Left lung (tissue), 4 donors: ENCODE measurements at regions not wholly inside any gene's neighbourhood (a gene's known extent, or its start where the extent isn't known, plus 50 kb on each side); places are given as distances from the start of the nearest gene placed in this dataset.
"Not testable (repeated sequence)": the region's sequence is repeated elsewhere in the genome, so short reads cannot be mapped to it uniquely, and the experiment has no call there.

Experiments
- ATAC-seq: fragments of 200-7000 bp; cut with Tn5 transposase; one replicate; pipeline ENCODE4 v1.9.1; 2020; ENCODE audit warnings: moderate library complexity
- DNase-seq, 4 donors: peaks; one replicate each; pipeline ENCODE4 v3.0.0-alpha.2; 2013 to 2020
- H3K27ac ChIP-seq, 2 donors: fragments of 200-600 bp; sonication (generic) in 1 of 2; one replicate each; pipeline versions ENCODE4 v1.5.0 to v1.8.0; 2020 to 2021
- H3K27me3 ChIP-seq, 2 donors: fragments of 200-600 bp; sonication (generic) in 1 of 2; one replicate each; pipeline versions ENCODE4 v1.5.0 to v1.8.0; 2020 to 2021
- H3K36me3 ChIP-seq, 2 donors: fragments of 200-600 bp; sonication (generic) in 1 of 2; one replicate each; pipeline versions ENCODE4 v1.5.0 to v1.8.0; 2020 to 2021
- H3K4me1 ChIP-seq, 2 donors: fragments of 200-600 bp; one replicate each; pipeline ENCODE4 v1.8.0; 2021
- H3K4me3 ChIP-seq, 2 donors: fragments of 200-600 bp; sonication (generic) in 1 of 2; one replicate each; pipeline versions ENCODE4 v1.5.0 to v1.8.0; 2020 to 2021; ENCODE audit warnings: mild to moderate bottlenecking in 1 of 2
- H3K9me3 ChIP-seq, 2 donors: fragments of 200-600 bp; sonication (generic) in 1 of 2; one replicate each; pipeline versions ENCODE4 v1.5.0 to v1.8.0; 2020 to 2021
- intact Hi-C, 2 donors: fragments of 100-400 bp; cut with DNase I; formaldehyde crosslinking; loops; one replicate each; pipeline versions ENCODE4 v1.11.2 to v1.14.2; 2022
- TF ChIP-seq, protein P1 (sequence below), 2 donors: fragments of 200-600 bp; sonication (generic) in 1 of 2; IDR thresholded peaks; one replicate each; pipeline versions ENCODE4 v1.5.0 to v1.8.0; 2021; ENCODE audit warnings: antibody characterized with exemption in 2 of 2
- donor health status: DM: no; HTN: yes; CAD: no.
- donor health status: DM: no; HTN: no; CAD: no.

DNA sequence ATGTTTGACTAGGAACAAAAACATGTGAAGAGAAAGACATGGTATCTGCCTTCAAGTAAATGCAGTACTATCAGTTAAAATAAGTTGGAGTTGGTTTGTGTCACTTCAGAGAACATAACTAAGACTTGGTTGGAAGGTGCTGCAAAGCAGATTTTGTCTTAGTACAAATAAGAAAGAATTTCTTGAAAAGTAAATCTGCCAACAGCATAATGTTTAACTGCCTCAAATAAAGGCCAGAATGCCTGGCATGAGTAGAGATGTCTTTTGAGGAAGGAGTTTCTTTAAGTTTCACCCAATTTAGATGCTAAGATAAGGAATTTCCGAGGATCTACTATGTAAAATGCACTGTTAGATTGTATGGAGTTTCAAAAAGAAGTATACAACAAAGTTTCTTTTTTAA, 409.7 kb downstream of the PIK3C3 start:
- H3K27ac ChIP-seq = no peak overlapping the region
- no peaks in the 10 kb centered on the region for H3K27me3 ChIP-seq
- H3K4me3 ChIP-seq = no peak overlapping the region
- no peaks in the 10 kb centered on the region for H3K9me3 ChIP-seq
- DNase-seq (no peak), ATAC-seq (no peak)
- H3K36me3 ChIP-seq = no peaks in the 10 kb centered on the region
- TF ChIP-seq, protein P1, sequence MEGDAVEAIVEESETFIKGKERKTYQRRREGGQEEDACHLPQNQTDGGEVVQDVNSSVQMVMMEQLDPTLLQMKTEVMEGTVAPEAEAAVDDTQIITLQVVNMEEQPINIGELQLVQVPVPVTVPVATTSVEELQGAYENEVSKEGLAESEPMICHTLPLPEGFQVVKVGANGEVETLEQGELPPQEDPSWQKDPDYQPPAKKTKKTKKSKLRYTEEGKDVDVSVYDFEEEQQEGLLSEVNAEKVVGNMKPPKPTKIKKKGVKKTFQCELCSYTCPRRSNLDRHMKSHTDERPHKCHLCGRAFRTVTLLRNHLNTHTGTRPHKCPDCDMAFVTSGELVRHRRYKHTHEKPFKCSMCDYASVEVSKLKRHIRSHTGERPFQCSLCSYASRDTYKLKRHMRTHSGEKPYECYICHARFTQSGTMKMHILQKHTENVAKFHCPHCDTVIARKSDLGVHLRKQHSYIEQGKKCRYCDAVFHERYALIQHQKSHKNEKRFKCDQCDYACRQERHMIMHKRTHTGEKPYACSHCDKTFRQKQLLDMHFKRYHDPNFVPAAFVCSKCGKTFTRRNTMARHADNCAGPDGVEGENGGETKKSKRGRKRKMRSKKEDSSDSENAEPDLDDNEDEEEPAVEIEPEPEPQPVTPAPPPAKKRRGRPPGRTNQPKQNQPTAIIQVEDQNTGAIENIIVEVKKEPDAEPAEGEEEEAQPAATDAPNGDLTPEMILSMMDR (IDR thresholded peaks at IDR 0.05) = no peak
- H3K4me1 ChIP-seq = no peaks in the 10 kb centered on the region
- intact Hi-C loops = no loop called here

DNA sequence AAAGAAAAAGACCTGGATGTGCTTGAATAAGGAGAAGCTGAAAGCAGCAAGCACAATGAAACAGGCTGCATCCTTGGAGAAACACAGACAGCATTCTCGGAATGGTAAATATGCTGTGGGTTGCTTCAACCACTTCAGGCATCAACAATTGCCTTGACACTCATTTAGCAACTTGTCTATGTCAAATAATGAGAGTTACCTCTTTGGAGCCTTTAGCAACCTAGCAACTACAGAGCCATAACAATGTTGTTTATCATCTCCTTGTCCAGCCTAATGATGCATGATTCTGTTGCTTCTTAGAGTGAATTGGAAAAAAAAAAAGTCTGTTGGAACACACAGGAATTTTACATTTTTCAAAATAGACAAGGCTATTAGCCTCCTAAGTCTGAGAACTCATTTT, 410.6 kb downstream of the PIK3C3 start:
- ATAC-seq = no peak
- Histone ChIP-seq H3K27ac (no peak overlapping the region), H3K4me3 (no peak overlapping the region), H3K9me3 (no peaks in the 10 kb centered on the region), H3K4me1 (no peaks in the 10 kb centered on the region), H3K27me3 (no peaks in the 10 kb centered on the region), H3K36me3 (no peaks in the 10 kb centered on the region)
- intact Hi-C loops = no loop called here
- DNase-seq = no peak
- TF ChIP-seq, protein P1 (IDR thresholded peaks at IDR 0.05) = no peak

DNA sequence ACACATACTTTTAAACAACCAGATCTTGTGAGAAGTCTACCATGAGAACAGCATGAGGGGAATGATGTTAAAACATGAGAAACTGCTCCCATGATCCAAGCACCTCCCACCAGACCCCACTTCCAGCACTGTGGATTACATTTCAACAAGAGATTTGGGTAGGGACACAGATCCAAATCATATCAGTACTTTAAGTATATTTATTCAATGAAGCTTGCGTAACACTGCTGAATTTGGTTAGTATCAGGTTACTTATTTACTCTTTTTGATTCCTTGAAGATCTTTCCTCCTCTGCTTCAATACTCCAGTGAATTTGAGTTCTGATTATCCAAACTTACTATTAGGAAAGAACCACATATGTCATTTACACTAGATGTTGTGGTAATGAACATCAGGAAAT, 418.6 kb downstream of the PIK3C3 start:
- no peaks in the 10 kb centered on the region for H3K36me3 ChIP-seq
- ATAC-seq (no peak), DNase-seq (no peak)
- H3K4me3 ChIP-seq = no peak overlapping the region
- H3K27me3 ChIP-seq = no peaks in the 10 kb centered on the region
- H3K9me3 ChIP-seq = no peaks in the 10 kb centered on the region
- H3K4me1 ChIP-seq = no peaks in the 10 kb centered on the region
- H3K27ac ChIP-seq = no peak overlapping the region
- TF ChIP-seq, protein P1 (IDR thresholded peaks at IDR 0.05) = no peak
- intact Hi-C loops = no loop called here

DNA sequence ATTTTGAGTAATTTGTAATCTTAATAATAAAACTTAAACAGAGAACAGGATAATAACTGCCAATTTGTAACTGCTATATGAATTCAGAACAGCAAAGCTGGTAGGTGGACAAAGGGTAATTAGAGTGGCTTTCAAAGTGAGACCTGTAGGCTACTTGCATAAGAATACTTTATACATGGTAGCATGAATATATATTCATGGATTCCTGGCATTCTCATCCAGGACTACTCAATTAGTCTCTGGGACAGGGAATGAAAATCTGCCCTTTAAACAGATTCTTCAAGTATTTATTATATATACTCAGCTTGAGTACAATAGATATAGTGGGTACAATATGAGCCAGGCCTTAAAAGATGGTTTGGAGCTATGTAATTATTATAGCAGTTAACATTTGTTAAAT, 419.9 kb downstream of the PIK3C3 start:
- no peaks in the 10 kb centered on the region for H3K4me1 ChIP-seq
- H3K4me3 ChIP-seq = no peak overlapping the region
- H3K36me3 ChIP-seq = no peaks in the 10 kb centered on the region
- ATAC-seq = no peak
- TF ChIP-seq, protein P1 (IDR thresholded peaks at IDR 0.05) = no peak
- no peaks in the 10 kb centered on the region for H3K27me3 ChIP-seq
- intact Hi-C loops = no loop called here
- no peak overlapping the region for H3K27ac ChIP-seq
- H3K9me3 ChIP-seq = no peaks in the 10 kb centered on the region
- no peak for DNase-seq

DNA sequence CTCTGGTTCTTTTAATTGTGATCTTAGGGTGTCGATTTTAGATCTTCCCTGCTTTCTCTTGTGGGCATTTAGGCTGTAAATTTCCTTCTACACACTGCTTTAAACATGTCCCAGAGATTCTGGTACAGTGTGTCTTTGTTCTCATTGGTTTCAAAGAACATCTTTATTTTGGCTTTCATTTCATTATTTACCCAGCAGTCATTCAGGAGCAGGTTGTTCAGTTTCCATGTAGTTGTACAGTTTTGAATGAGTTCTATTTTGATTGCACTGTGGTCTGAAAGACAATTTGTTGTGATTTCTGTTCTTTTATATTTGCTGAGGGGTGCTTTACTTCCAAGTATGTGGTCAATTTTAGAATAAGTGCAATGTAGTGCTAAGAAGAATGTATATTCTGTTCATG, 423.8 kb downstream of the PIK3C3 start:
- H3K27me3 ChIP-seq, intact Hi-C loops, H3K9me3 ChIP-seq, DNase-seq, H3K4me1 ChIP-seq, ATAC-seq, H3K27ac ChIP-seq, H3K4me3 ChIP-seq, H3K36me3 ChIP-seq: not testable (repeated sequence)

DNA sequence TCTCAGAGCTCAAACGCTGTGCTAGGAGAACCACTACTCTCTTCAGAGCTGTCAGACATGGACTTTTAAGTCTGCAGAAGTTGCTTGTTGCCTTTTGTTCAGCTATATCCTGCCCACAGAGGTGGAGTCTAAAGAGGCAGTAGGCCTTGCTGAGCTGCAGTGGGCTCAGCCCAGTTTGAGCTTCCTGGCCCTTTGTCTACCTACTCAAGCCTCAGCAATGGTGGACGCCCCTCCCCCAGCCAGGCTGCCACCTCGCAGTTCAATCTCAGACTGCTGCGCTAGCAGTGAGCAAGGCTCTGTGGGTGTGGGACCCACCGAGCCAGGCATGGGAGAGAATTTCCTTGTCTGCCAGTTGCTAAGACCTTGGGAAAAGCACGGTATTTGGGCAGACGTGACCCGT, 426.2 kb downstream of the PIK3C3 start:
- H3K36me3 ChIP-seq, H3K4me3 ChIP-seq, H3K9me3 ChIP-seq, ATAC-seq, H3K4me1 ChIP-seq, H3K27ac ChIP-seq, H3K27me3 ChIP-seq, intact Hi-C loops, DNase-seq: not testable (repeated sequence)
